Activated CD8-positive, alpha-beta T cell treated with anti-CD3 and anti-CD28 coated beads, Interleukin-2, amount 10 ng/mL, durations not matched to agents 7 days and 5 days (primary cell): ENCODE measurements at regions not wholly inside any gene's neighbourhood (a gene's known extent, or its start where the extent isn't known, plus 50 kb on each side); places are given as distances from the start of the nearest gene placed in this dataset.

Source experiments
- ATAC-seq: fragments of 150-1000 bp; cut with Tn5 transposase; one replicate; pipeline ENCODE4 v1.10.0; 2021; ENCODE audit warnings: moderate library complexity
- CTCF ChIA-PET: fragments of 350-600 bp; sonication (Branson Sonifier 250); formaldehyde crosslinking; loops from one replicate; lab custom pipeline; 2021; ENCODE audit warnings: antibody characterized with exemption; lab: Charles Lee
- POLR2A ChIA-PET: fragments of 350-600 bp; sonication (Branson Sonifier 250); formaldehyde crosslinking; loops from one replicate; lab custom pipeline; 2021; ENCODE audit warnings: antibody characterized with exemption; lab: Charles Lee
- DNase-seq: peaks from one replicate; pipeline ENCODE4 v3.0.0-alpha.2; 2020
- H3K27ac Mint-ChIP-seq: one replicate; pipeline ENCODE4 v1.8.0; 2021; ENCODE audit warnings: mild to moderate bottlenecking, mixed read lengths
- H3K27me3 Mint-ChIP-seq: one replicate; pipeline ENCODE4 v1.8.0; 2021; ENCODE audit warnings: low read depth, mixed read lengths
- H3K36me3 Mint-ChIP-seq: one replicate; pipeline ENCODE4 v1.8.0; 2021; ENCODE audit warnings: low read depth, mixed read lengths
- H3K4me1 Mint-ChIP-seq: one replicate; pipeline ENCODE4 v1.8.0; 2021; ENCODE audit warnings: low read depth, mixed read lengths
- H3K4me3 Mint-ChIP-seq: one replicate; pipeline ENCODE4 v1.8.0; 2021; ENCODE audit warnings: mild to moderate bottlenecking, mixed read lengths
- H3K9me3 Mint-ChIP-seq: one replicate; pipeline ENCODE4 v1.8.0; 2022; ENCODE audit warnings: mixed read lengths; ENCODE audit not compliant: insufficient read depth

DNA sequence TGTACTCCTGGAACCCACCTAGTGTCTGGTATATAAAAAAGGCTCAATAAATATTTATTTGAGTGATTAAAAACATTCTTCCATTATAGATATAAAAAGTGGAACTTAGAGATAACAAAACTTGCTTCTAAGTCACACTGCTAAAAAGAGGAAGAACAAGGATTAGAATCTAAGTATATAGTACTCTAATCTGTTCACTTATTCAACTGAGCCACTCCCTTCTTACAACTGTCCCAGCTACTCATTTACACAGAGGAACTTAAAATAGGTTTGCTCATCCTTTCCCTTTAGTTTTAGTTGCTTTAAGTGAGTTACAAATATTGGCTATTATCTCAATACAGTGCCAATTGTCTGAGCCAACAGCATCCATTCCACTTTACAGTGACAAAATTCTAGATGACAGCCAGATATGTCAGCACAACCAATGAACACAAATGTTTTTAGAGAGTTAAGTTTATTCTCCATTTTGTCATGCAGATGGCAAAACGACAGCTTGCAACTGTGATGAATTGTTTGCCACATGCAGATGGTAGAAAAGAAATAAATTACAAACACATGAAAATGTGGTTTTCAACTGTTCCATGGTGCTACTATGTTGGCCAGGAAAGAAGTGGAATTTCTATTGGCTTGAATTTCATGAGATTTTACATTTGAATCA, 280.7 kb upstream of the ZC3H15 start:
- no peaks in the 10 kb centered on the region for H3K27me3 Mint-ChIP-seq
- DNase-seq = no peak
- H3K9me3 Mint-ChIP-seq = no peaks in the 10 kb centered on the region
- ChIA-PET CTCF (interaction anchor here (1.2 kb wide), 1 partner anchor 16 kb away, joined by 3 read pairs; no protein-coding TSS in a partner anchor), POLR2A (no interaction called here)
- H3K4me3 Mint-ChIP-seq = no peak overlapping the region
- ATAC-seq = no peak
- no peaks in the 10 kb centered on the region for H3K36me3 Mint-ChIP-seq
- H3K27ac Mint-ChIP-seq = no peak overlapping the region
- no peaks in the 10 kb centered on the region for H3K4me1 Mint-ChIP-seq

DNA sequence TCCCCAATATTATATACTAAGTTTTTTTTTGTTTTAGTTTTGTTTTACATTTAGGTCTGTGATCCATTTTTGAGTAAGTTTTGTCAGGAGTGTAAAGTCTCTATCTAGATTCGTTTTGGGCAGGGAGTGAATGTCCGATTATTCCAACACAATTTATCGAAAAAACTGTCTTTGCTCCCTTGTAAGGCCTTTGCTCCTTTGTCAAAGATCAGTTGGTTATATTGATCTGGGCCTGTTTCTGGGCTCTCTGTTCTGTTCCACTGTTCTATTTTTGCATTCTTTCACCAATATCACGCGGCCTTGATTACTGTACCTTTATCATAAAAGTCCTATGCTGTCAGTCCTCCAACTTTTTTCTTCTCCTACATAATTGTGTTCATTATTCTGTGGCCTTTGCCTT, 276.5 kb upstream of the ZC3H15 start:
- no peaks in the 10 kb centered on the region for H3K27me3 Mint-ChIP-seq
- DNase-seq = no peak
- no peak overlapping the region for H3K27ac Mint-ChIP-seq
- no peaks in the 10 kb centered on the region for H3K9me3 Mint-ChIP-seq
- H3K4me3 Mint-ChIP-seq = no peak overlapping the region
- ATAC-seq = no peak
- H3K4me1 Mint-ChIP-seq = no peaks in the 10 kb centered on the region
- no peaks in the 10 kb centered on the region for H3K36me3 Mint-ChIP-seq
- ChIA-PET CTCF (no interaction called here), POLR2A (no interaction called here)

DNA sequence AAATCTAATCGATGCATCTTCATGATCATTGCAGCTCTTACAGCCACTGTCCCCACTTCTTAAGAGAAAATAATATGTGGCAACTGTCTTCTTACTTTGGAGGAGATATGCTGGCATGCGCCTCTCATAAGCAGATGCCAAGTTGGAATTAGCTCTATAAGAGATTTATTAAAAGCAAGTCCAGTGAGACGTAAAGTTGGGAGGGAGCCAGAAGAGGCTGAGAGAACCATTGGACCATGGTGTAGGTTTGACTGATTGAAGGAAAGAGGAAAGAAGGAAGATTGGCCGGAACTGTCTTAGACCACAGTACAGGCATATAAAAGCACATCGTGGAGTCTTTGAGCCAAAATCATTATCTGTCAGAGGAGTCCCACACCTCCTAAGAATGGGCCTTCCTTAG, 265.7 kb upstream of the ZC3H15 start:
- CTCF ChIA-PET = no interaction called here
- Mint-ChIP-seq H3K27me3 (no peaks in the 10 kb centered on the region), H3K27ac (no peak overlapping the region), H3K9me3 (peaks cover 7% of the 10 kb centered on the region), H3K4me3 (no peak overlapping the region), H3K36me3 (no peaks in the 10 kb centered on the region), H3K4me1 (no peaks in the 10 kb centered on the region)
- ATAC-seq (no peak), DNase-seq (no peak)
- POLR2A ChIA-PET = no interaction called here

DNA sequence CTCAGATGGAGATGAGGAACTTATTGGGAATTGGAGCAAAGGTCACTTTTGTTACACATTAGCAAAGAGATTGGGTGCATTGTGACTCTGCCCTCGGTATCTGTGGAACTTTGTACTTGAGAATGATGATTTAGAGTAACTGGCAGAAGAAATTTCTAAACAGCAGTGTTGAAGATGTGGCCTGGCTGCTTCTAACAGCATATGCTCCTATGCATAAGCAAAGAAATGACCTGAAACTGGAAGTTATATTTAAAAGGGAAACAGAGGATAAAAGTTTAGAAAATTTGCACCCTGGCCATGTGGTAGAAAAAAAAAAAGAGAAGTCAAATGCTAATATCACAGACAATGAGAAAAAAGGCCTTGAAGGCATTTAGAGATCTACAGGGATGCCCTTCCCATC, 256.8 kb upstream of the ZC3H15 start:
- Mint-ChIP-seq H3K36me3 (no peaks in the 10 kb centered on the region), H3K27me3 (no peaks in the 10 kb centered on the region), H3K9me3 (peaks cover 40% of the 10 kb centered on the region), H3K4me3 (no peak overlapping the region), H3K4me1 (no peaks in the 10 kb centered on the region), H3K27ac (no peak overlapping the region)
- ATAC-seq (no peak), DNase-seq (no peak)
- CTCF ChIA-PET = no interaction called here
- POLR2A ChIA-PET = no interaction called here

DNA sequence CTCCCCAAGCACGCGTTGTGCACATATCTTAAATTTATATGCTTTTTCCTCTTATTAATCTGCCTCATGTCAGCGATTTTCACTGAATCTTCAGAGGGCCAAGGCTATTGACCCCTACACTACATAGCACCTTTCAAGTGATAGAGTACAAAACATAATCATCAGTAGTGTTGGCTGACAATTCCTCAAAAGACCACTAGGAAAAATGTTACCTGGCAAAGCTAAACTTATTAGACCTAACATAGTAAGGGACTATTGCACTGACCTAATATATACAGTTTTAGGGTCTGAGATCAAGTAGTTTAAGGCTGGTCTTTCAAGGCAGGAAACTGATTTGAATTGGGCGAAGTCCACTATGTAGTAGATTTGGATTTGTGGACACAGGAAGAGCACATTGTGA, 244.2 kb upstream of the ZC3H15 start:
- no peak for ATAC-seq
- no peak overlapping the region for H3K27ac Mint-ChIP-seq
- no peaks in the 10 kb centered on the region for H3K36me3 Mint-ChIP-seq
- no peaks in the 10 kb centered on the region for H3K27me3 Mint-ChIP-seq
- CTCF ChIA-PET = no interaction called here
- no peaks in the 10 kb centered on the region for H3K4me1 Mint-ChIP-seq
- DNase-seq = no peak
- POLR2A ChIA-PET = no interaction called here
- no peak overlapping the region for H3K4me3 Mint-ChIP-seq
- H3K9me3 Mint-ChIP-seq = no peaks in the 10 kb centered on the region

DNA sequence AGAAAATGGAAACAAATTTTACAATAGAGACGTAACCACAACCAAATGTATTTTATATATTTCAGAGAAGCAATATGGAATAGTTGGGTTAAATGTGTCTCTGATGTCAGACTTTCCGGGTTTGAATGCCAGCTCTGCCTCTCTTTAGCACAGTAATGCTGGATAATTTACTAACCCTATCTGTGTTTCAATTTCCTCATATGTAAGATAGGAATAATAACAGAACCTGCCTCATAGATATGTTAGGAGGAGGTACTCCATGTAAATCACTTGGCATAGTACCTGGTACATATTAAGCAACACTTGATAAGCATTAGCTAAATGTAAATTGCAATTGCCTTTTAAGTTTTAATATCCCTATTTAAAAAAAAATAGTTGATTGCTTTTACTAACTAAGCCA, 231.3 kb upstream of the ZC3H15 start:
- Mint-ChIP-seq H3K36me3 (no peaks in the 10 kb centered on the region), H3K27ac (no peak overlapping the region), H3K27me3 (no peaks in the 10 kb centered on the region), H3K4me3 (no peak overlapping the region), H3K4me1 (no peaks in the 10 kb centered on the region), H3K9me3 (no peaks in the 10 kb centered on the region)
- ATAC-seq (no peak), DNase-seq (no peak)
- ChIA-PET POLR2A (no interaction called here), CTCF (no interaction called here)

DNA sequence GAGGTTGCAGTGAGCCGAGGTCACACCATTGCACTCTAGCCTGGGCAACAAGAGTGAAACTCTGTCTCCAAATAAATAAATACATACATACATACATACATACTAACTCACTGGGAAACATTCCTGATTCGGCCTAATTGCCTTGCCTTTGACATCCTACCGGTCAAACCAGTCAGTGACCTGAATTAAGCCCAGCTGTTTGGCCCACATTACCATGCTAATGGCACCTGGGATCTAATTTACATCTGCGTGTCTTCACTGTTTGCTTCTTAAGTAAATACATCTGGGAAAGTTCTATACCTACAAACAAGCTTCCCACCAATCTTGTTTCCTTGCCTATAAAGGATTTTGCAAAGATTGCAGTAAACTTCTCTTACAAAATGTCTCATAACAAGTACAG, 230.2 kb upstream of the ZC3H15 start:
- no peak for ATAC-seq
- DNase-seq = no peak
- Mint-ChIP-seq H3K36me3 (no peaks in the 10 kb centered on the region), H3K9me3 (no peaks in the 10 kb centered on the region), H3K4me3 (no peak overlapping the region), H3K27me3 (no peaks in the 10 kb centered on the region), H3K27ac (no peak overlapping the region), H3K4me1 (no peaks in the 10 kb centered on the region)
- CTCF ChIA-PET = no interaction called here
- POLR2A ChIA-PET = no interaction called here

DNA sequence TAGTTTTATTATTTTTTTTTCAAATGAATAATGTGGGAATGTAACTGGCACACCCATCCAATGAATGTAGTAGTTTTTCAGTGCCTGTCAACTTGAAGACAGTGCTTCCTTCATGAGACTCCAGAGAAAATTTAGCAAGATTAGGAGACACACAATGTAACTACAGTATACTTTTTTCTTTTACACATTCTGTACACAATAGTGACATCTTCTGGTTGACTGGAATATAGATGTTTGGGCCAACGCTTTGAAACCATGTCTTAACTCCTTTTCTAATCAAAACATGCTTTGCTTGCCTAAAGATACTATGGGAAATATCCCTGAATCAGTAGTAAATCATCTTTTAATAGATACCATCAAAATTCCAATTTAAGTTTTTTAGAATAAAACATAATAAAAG, 229.5 kb upstream of the ZC3H15 start:
- ATAC-seq (no peak), DNase-seq (no peak)
- no peak overlapping the region for H3K27ac Mint-ChIP-seq
- POLR2A ChIA-PET = no interaction called here
- H3K4me1 Mint-ChIP-seq = no peaks in the 10 kb centered on the region
- no peak overlapping the region for H3K4me3 Mint-ChIP-seq
- H3K36me3 Mint-ChIP-seq = no peaks in the 10 kb centered on the region
- CTCF ChIA-PET = no interaction called here
- no peaks in the 10 kb centered on the region for H3K27me3 Mint-ChIP-seq
- H3K9me3 Mint-ChIP-seq = no peaks in the 10 kb centered on the region

DNA sequence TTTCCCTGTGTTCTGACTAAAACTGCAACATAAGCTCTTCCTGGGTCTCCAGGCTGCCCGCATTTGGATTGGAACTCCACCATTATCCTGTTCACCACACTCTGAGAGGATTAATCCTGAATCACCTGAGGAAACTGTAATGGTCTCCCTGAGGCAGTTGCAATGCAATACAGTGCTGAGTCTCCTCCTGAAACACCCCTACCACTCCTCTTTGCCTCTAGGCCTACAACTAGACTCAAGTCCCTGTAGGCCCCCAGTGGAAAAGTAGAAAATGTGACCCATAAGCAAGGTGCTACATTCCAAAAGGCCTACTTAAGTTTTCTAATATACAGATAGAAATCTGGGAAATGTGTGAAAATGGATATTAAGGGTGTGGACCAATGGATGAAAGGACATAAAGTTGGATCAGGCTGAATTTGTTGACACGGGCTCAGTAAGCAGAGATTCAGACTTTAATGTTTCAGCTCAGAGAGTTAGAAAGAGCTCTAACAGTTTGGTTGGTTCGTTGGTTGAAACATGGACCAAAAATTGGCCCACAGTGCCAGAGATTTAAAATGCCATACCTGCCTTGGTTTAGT, 222.3 kb upstream of the ZC3H15 start:
- DNase-seq = no peak
- ATAC-seq = no peak
- CTCF ChIA-PET = no interaction called here
- peaks cover 1% of the 10 kb centered on the region for H3K36me3 Mint-ChIP-seq
- H3K27me3 Mint-ChIP-seq = no peaks in the 10 kb centered on the region
- POLR2A ChIA-PET = no interaction called here
- H3K27ac Mint-ChIP-seq = no peak overlapping the region
- H3K4me1 Mint-ChIP-seq = no peaks in the 10 kb centered on the region
- no peaks in the 10 kb centered on the region for H3K9me3 Mint-ChIP-seq
- no peak overlapping the region for H3K4me3 Mint-ChIP-seq

DNA sequence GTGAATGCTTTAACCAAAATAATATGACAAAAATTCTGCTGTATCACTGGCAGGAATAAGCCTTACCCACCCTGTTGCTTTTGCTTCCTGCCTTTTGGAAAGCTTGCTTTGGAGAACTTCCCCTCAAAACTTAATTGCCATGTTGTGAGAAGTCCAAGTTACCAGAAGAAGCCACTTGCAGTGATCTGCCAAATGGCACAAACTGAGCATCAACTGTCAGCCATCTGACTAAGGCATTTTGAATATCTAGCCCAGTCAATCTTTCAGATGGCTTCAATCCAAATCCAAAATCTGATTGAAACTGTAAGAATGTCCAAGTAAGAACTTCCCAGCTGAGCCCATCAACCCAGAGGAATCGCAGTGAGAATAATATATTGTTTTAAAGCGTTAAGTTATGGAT, 216.5 kb upstream of the ZC3H15 start:
- ChIA-PET POLR2A (no interaction called here), CTCF (no interaction called here)
- no peak overlapping the region for H3K27ac Mint-ChIP-seq
- no peaks in the 10 kb centered on the region for H3K27me3 Mint-ChIP-seq
- DNase-seq (no peak), ATAC-seq (no peak)
- H3K4me3 Mint-ChIP-seq = no peak overlapping the region
- H3K4me1 Mint-ChIP-seq = no peaks in the 10 kb centered on the region
- H3K36me3 Mint-ChIP-seq = peaks cover 1% of the 10 kb centered on the region
- peaks cover 4% of the 10 kb centered on the region for H3K9me3 Mint-ChIP-seq

DNA sequence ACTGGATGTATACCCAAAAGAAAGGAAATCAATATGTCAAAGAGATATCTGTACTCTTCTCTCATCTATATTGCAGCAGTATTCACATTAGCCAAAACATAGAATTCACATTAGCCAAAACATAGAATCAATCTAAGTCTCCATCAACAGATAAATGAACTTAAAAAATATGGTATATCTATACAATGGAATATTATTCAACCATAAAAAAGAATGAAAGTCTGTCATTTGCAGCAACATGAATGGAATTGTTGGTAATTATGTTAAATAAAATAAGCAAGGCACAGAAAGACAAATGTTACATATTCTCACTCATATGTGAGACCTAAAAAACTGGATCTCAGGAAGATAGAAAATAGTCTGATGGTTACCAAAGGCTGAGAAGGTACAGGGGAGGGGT, 212.1 kb upstream of the ZC3H15 start:
- no peak for ATAC-seq
- Mint-ChIP-seq H3K27ac (no peak overlapping the region), H3K27me3 (no peaks in the 10 kb centered on the region), H3K4me1 (no peaks in the 10 kb centered on the region), H3K4me3 (no peak overlapping the region), H3K9me3 (peaks cover 4% of the 10 kb centered on the region), H3K36me3 (no peaks in the 10 kb centered on the region)
- DNase-seq = no peak
- CTCF ChIA-PET = no interaction called here
- POLR2A ChIA-PET = no interaction called here

DNA sequence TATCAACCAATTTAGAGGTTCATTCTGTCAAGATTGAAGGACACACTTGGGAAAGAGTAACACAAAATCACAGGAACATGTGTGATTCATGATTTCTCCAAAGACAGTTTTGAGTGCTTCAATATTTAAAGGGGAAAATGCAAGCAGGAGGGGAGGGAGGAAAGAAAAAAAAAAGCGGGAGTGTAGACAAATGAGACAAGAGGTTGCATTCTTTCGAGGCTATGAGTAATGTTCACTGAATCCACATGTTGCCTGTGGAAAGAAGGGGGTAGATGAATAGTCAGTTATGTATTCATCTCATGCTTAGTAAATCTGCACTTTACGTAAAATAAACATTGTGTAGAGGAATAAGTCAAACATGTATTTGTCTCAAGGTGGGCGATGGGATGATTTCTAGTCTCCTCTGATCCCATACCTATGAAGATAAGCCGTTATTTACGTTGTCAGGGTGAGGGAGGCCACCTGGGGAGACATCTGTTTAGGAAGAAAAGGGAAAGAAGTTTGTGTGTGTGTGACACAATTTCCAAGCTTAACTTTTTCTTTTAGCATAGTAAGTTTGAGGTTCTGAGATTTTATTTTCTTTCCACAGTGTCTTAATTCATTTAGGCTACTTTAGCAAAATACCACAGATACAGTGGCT, 211.0 kb upstream of the ZC3H15 start:
- no peak for DNase-seq
- Mint-ChIP-seq H3K4me1 (no peaks in the 10 kb centered on the region), H3K36me3 (no peaks in the 10 kb centered on the region), H3K4me3 (no peak overlapping the region), H3K27me3 (no peaks in the 10 kb centered on the region), H3K9me3 (peaks cover 4% of the 10 kb centered on the region), H3K27ac (no peak overlapping the region)
- POLR2A ChIA-PET = no interaction called here
- CTCF ChIA-PET = no interaction called here
- ATAC-seq = no peak
